Left hindlimb (tissue), 1 donor: ENCODE measurements at regions not wholly inside any gene's neighbourhood (a gene's known extent, or its start where the extent isn't known, plus 50 kb on each side); places are given as distances from the start of the nearest gene placed in this dataset.

Experiments
- DNase-seq: peaks from one replicate; pipeline ENCODE4 v3.0.0-alpha.2; 2018

DNA sequence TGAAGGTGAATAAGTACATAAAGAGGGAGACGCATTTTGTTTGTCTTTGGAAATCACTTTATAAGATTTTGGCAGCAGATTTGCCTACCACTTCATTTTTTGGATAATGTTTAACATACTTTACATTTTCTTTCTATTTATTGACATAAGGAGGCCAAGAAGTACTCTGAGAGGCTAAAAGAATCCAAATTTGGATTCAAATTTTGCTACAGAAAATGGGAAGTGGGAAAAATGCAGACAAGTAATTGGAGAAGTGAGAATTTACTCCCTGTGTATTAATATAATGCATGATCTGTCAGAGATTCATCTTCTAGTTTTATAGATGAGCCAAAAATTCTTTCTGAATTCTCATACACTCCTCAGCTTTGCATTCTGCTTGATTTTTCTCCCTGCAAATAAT lies 411.2 kb upstream of the CTNND2 start:
- no peak for DNase-seq

DNA sequence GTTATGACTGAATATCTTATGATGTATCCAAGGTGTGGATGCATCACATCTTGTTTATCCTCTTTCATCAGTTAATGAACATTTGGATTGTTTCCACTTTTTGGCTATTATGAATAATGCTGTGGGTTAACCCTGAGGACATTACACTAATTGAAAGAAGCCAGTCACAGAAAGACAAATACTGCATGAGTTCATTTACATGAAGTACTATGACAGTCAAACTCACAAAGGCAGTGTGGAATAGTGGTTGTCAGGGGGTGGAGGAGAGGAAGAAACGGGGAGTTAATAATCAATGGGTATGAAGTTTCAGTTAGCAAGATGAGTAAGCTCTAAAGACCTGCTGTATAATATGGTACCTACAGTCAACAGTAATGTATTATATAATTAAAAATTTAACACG lies 409.4 kb upstream of the CTNND2 start:
- no peak for DNase-seq

DNA sequence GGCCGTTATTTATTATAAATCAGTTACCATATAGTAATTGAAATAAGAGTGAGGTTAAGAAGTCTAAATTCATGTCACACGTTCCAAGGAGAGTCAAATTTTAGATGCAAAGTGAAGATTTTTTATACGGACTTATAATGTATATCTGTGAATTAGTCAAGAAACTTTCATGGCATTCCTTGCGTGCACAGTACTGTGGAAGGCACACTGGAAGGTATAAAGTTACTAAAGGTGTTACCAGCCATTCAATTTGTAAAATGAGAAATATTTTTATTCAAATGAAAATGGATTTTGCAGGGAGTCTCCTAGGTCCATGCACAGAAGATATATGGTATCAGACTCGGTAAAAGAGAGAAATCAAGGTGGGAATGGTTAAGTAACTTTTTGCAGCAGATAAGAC lies 408.1 kb upstream of the CTNND2 start:
- no peak for DNase-seq

DNA sequence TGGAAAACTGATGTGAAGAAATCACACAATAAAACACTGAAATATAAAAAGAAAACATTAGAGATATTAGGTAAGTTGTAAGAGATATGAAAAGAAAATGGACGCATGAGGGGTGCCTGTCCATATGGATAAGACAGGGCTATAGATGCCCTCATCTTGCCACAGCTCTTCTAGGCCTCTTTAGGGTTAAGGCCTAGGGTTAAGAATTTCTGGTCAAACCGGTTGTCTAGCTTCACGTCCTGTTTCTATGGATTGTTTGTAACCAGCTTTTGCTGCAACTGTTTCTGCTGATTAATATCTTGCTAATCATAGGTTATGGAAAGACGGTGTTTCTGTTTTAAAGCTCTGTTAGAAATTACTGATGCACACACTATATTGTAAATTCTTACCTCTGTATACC lies 389.9 kb upstream of the CTNND2 start:
- DNase-seq: no peak

DNA sequence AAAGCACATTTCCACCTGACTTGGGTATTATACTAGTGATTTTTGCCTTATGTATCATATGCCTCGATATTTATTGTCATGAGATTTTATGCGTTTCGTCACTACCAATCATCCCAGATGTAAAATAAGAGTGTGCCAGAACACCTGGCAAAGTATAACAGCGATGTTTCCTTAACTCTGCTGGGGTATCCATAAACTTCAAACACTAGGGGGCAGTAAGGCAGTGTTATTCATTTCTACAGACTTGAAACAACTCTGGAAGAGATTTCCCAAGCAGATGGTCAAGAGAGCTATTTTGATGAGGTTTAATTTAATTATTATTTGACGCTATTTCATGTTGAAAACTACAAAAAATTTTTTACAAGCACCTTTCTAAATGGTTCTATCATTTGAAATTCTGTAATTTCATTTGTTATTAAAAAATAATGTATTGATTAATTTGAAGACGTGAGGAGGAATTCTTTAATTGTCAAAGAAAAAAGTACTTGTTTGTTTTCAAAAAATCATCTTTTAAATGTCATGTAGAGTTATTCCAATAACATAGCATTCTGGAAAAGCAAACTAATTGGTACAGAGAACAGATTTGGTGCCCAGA lies 388.5 kb upstream of the CTNND2 start:
- no peak for DNase-seq

DNA sequence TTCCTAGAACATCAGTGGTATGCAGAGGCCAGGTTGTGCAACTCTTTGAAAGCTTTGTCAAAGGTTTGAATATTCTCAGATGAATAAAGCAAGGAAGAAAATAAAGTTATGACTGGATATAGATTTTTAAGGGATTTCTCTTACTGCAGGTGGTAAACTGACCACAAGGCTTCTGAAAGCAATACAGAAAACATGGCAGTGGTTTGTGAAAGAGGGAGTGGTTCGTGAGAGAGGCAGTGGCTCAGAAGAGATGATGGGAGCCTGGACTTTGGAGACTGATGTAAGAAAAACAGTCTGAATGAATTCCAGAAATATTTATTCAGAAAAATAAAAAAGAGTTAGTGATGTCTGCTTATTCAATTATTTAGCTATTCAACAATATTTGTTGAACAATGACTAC lies 380.4 kb upstream of the CTNND2 start:
- DNase-seq: no peak

DNA sequence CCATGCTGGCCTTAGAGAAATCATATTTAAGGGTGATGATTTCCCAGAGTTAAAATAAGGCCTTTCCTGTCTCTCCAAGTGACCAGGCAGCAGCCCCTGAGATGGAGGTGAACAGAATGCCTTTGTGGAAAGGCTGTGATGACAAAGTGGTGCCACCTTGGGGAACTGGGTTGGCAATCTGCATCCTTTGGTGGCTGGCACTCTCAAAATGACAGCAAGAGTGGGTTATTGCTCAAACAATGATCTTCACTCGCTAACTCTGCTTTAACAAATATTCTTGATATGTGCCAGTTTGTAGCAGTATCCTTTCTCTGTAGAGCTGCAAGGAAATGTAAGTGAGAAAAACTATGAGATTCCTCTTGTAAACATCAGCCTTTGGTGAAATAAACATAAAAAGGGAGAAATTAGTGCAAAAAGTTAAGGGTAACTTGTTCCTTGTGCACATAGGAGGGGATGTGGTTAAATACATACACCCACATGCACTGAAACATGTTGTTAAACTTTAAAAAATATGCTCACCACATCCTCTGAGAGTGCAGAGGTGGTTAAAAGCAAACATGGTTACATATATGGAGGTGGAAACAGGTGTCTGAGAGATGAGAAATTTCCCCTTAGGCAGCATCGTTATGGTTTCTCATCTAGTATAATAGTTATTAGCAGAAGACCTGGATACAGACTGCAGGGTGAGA lies 373.4 kb upstream of the CTNND2 start:
- DNase-seq: no peak

DNA sequence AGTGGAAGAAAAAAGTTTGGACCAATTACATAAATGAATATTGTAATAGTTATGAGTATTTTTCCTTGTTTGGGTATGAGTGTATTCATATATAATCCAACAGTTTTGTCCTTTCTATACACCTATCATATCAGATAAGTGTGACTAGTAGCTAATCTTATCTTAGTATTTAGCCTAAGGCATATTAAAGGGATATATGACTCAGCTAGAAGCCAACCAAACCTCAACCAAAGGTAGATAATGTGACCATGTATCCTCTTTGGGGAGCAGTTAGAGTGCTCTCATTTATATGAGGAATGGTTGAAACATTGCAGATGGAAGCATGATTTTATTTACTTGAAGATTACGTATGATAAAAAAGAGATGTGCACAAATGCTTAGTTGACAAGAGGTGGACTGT lies 370.0 kb upstream of the CTNND2 start:
- no peak for DNase-seq

DNA sequence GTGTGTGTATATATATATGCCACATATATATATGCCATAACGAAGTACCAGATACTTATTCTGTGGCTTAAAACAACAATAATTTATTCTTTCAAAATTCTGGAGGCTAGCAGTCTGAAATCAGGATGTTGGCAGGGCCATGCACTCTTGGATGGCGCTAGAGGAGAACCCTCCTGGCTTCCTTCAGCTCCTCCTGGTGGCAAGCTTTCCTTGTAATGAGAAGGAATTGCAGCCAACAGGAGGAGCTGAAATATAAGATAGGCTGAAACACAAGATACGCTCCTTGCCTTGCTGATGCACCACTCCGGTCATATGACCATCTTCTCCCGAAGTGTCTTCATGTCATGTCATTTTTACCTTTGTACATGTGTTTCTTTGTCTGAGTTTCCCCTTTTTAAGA lies 368.1 kb upstream of the CTNND2 start:
- no peak for DNase-seq

DNA sequence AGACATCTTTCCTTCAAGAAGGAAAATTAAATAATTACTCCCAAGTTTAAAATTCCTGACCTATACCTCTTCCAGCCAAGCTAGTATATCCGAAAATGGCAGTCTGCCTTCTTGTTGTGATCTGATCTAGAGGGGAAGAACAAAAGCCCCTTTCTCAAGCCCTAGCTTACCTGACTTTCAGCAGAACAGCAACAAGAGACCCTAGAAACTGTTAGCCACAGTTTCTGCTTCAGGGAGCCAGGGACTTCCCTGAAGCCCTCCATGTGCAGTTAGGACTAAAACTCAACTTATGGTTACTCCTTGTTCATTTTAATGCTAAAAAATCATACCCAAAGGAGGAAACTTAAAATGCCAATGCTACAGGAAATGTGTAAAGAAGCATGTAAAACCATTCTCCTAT lies 366.7 kb upstream of the CTNND2 start:
- no peak for DNase-seq

DNA sequence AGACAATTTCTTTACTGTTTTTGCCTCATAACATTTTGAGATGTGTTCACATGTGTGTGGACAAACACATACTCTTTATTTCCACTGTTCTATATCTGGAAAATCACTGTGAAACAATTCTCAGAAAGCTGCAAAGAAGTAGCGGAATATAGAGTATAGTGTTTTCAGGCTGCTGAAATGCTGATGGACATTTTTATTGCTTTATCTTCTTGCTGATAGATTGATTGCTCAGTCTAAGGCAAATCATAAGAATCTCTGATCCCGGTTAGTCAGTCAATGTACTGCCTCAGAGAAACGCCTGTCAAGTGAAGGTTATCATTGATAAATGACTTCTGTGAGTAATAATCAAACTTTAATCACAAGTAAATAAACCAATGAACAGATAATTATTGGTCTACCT lies 364.9 kb upstream of the CTNND2 start:
- no peak for DNase-seq

DNA sequence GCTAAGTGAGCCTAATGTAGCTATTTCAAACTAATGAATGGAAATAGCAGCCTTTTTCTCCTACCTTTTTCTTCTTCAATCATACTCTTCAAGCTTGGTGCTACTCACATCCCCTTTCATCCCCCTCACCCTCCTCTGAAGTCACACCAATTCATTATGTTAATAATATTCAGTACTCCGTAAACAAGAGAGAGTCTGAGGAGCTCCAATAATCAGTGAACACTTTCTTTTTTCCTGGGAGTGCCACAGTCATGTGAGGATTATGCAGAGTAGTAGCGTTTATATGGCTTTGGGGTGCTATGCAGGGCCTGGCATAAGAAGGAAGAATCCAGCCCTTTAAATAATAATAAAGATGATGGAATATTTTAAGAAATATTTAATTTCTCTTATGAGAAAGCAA lies 354.3 kb upstream of the CTNND2 start:
- no peak for DNase-seq

DNA sequence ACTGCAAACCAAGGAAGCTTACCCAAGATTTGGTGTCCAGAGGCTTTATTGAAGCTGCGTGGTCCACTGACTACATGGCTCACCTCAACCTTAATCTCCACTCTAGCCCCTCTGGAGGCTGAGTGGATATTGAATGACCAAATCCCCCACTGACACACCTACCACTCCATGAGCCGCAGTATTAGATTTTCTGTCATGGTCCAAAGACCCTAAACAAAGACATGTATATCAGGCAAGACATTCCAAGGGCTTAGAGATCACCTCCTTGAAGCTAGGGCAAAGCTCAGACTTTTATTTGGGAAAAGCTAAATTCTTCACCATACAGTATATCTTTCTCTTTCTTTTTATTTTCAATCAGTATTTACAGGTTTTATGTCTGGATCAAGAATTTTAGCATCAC lies 346.2 kb upstream of the CTNND2 start:
- DNase-seq: no peak

DNA sequence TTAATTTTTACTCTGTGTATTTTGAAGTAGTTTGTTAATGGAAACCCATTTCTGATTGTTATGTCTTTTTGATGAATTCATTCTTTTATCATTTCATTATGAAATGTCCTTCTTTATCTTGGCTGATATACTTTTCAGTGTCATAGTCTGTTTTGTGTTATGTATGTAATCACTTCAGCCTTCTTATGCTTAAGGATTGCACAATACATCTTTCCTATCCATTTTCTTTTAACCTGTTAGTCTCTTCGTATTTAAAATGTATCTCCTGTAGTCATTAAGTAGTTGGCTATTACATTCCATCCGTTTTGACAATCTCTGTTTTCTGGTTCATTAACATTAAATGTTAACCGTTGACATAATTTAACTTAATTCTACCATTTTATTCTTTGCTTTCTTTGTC lies 344.6 kb upstream of the CTNND2 start:
- DNase-seq: no peak

DNA sequence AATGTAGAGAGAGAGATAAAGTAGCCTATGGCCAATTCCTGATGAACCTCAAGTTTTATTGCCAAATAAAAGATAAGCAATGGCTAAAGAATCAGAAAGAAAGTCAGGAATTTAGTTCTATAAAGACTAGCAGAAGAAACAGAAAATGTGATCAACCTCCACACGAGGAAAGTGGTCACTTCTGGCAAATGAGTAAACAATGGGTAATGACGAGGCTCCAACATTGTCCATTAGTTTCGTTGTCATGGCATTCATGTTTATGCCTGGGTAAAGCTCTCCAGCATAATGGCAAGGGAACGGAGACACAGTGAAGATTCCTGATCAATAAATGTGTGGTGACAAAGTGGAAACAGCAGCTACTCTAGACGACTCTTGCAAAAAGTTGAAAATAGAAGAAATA lies 341.8 kb upstream of the CTNND2 start:
- no peak for DNase-seq

DNA sequence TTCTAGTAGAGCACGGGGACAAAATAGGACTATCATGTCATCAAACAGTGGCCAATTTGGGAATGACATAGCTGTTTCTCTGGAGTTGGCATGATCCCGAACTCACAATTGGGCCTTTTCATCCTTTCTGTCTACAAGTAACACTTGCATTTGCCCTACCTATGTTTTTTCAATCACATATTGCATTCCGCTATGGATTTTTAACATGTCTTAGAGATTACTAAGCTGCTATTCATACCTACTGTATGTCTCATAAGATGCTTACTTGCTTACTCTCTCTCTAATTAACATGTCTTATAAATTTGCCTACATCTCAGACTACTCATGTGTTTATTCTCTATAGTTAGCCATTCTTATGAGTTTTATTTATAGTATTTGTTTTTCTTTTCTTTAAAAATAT lies 341.2 kb upstream of the CTNND2 start:
- DNase-seq: no peak

DNA sequence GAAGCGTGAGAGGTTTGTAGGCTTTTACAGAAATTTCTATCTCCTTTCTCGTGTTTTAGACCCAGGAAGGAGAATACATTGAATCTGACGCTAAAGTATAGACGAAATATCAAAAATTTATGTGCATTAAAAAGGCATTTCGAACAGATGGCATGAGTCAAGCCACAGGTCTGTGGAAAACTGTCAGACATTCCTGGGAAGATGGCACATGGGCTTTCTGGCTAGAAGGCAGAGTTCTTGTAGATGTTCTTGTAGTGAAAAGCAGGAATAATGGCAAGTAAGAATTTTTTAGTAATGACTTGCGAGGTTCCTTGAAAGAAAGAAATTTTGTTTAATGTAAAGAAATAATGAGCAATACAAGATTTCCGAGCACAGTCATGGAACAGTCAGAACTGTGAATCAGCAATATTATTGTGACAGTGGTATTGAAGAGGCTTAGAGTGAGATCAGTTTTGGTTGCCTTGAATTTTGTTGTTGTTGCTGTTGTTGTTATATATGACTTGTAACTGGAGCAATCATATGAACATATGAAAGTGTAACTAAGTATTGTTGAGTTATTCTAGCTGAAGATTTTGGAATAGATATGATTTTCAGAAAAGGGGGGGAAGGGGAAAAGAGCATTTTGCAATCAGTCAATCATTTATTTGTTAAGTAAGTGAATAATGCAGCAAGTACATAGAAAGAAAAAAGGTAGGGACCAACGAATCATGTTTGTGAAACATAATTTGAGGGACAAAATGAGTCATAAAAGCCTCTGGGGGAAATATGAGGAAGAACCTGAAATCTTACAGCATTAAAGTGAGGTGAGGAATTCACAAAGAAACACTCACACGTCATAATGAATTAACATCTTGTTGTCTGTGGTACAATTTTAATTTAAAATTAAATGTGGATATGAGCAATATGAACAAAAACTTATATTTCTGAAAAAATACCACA lies 339.0 kb upstream of the CTNND2 start:
- no peak for DNase-seq

DNA sequence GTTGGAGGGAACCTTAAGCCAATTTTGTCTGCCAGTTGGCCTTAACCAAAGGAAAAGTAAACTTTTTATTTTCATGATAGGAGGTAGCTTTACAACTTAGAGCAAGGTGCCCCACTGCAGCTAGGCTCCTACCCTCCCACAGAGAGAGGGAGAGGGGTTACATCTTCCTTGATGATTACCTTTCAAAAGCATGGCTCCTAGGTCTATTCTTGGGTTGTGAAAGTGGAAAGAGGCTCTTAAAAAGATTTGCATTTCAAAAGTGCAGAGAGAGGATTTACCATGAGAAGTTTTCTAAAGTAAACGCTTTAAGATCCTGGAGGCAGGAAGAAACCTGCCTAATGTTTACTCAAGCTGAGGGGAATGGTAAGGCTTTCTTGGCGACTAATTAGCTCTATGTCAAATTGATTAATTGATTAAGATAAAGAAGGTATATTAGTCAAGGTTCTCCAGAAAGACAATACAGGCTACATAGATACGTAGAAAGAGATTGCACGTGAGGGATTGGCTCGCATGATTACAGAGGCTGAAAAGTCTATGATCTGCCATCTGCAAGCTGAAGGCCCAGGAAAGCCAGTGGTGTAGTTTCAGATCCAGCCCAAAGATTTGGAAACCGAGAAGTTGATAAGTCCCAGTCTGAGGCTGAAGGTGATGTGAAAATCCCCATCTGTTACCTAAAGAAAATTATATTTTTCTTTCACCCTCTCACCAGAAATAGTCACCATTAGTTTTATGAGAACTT lies 333.8 kb upstream of the CTNND2 start:
- DNase-seq: no peak

DNA sequence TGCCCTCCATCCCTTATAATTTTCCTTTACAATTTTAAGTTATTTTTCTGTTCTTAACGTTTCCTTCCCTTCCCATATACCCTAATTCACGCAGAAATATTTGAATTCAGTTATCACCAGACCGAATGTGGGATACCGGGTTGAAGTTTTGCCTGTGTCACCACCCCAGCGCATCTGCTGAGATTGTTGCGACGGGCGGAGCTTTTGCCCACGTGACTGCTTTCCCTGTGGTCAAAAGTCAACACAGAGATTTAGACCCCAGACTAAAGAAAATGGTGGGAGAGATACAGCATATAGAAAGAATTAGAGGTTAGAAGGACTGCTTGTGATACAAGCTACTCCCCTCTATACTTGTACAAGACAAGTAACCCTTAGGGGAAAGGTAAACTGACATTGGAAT lies 326.4 kb upstream of the CTNND2 start:
- DNase-seq: no peak

DNA sequence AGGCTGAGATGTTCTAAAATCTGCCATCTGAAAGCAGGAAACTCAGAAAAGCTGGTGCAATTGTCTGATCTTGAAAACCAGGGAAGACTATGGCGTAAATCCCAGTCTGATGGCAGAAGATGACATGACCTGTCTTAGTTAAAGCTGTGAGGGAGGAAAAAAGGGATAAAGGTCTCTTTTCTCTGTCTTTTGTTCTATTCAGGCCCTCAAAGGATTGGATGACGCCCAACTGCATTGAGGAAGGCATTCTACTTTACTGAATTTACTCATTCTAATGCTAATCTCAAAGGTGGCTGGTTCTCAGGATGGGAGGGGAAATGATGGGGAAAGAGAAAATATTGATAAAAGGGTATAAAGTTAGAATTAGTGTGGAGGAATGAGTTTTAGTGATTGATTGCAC lies 312.8 kb upstream of the CTNND2 start:
- DNase-seq: no peak

DNA sequence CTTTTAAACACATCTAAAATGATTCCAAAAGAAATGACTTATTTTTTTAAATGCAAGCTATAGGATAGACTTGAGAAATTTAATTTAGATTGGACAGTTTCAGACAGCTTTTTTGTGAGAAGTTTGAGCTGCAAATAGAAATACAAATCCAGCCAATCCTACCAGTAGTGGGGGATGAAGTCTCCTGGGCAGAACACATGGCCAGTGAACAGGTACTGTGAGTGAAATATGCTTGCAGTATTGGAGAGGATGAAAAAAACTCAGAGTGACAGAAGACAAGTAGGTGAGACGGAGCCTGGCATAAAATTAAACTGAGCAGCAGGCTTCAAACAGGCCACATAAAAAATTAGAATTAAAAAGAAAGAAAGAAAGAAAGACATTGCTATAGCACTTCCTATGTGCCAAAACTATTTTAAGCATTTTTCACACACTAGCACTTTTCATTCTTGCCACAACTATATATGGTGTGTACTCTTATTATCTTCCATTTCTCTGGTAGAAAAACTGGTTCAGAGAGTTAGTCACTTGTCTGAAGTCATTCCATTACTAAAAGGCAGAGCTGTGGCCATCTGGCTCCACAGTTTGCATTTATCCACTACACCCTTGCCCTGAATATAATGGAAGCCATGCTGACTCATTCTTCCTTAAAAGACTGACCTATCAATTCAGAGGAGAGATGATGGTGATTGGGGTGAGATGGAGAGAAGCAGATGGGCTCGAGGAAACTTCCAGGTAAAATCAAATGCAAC lies 310.2 kb upstream of the CTNND2 start:
- DNase-seq: no peak

DNA sequence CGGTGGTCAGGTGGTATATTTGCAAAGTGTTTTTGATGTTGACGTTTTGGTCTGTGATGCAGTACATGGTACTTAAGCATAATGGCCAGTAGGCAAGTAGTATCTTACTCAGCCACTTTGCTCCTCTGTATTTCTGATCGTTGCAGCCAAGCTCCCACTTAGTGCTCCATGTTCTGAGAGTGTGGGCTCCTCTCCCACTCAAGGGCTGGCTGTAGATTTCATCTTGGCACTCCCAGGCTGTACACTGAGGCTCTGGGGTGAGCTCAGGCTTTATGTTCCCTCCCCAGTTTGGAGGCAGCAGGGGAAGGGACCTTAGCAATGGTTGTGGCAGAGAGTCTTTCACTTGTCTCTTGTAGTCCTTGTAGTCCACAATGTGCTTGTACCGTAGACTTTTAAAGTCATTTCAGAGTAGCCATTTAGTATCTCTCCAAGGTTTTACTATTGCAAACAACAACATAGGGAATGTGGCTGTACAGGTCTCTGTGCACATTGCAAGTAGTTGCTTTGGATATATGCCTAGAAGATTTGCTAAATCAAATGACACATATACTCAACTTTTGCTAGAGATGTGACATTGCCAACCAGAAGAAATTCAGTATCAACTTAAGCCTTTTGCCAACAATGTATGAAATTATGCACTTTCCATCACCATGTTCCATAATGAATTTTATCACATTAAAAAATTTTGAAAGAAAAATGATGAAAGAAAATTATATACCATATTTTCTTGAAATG lies 304.3 kb upstream of the CTNND2 start:
- DNase-seq: no peak
